GM18858 (cell line): ENCODE measurements at regions not wholly inside any gene's neighbourhood (a gene's known extent, or its start where the extent isn't known, plus 50 kb on each side); places are given as distances from the start of the nearest gene placed in this dataset.
"Not testable (repeated sequence)": the region's sequence is repeated elsewhere in the genome, so short reads cannot be mapped to it uniquely, and the experiment has no call there.

Source experiments
- ATAC-seq: cut with Tn5 transposase; IDR thresholded peaks from one replicate; pipeline ENCODE4 v1.9.1; 2021; ENCODE audit not compliant: unreplicated experiment

DNA sequence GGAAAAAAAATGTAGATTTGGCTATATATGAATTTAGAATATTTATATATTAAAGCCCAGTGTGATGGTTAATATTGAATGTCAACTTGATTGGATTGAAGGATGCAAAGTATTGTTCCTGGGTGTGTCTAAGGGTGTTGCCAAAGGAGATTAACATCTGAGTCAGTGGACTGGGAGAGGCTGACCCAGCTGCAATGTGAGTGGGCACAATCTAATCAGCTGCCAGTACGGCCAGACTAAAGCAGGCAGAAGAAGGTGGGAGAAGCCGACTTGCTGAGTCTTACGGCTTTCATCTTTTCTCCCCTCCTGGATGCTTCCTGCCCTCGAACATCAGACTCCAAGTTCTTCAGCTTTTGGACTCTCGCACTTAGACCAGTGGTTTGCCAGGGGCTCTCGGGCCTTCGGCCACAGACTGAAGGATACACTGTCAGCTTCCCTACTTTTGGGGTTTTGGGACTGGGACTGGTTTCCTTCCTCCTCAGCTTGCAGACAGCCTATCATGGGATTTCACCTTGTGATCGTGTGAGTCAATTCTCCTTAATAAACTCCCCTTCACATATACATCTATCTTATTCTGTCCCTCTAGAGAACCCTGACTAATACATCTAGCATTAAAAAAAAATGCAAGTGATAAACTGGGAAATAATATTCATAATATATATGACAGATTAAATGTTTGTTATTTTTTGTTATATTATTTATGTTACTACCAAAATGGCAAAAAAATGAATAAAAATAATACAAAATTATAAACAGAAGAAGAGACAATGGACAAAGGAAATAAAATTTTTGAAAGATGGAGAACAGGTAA lies 122.4 kb downstream of the DLEU7 start:
- no peak for ATAC-seq

DNA sequence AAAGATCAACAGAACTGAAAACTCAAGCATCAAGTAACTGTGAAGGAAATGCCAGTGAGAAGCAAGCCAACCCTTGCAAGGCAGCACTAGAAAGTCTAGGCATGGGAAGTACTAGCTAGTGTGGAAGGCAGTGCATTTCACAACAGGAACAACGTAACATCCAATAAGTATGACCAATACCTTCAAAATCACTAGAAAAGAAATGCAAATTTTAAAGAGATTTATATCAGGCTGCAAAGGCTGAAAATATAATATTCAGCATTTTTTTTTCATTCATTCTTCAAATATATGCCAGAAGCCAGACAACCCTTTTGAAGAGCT lies 121.9 kb downstream of the DLEU7 start:
- no peak for ATAC-seq

DNA sequence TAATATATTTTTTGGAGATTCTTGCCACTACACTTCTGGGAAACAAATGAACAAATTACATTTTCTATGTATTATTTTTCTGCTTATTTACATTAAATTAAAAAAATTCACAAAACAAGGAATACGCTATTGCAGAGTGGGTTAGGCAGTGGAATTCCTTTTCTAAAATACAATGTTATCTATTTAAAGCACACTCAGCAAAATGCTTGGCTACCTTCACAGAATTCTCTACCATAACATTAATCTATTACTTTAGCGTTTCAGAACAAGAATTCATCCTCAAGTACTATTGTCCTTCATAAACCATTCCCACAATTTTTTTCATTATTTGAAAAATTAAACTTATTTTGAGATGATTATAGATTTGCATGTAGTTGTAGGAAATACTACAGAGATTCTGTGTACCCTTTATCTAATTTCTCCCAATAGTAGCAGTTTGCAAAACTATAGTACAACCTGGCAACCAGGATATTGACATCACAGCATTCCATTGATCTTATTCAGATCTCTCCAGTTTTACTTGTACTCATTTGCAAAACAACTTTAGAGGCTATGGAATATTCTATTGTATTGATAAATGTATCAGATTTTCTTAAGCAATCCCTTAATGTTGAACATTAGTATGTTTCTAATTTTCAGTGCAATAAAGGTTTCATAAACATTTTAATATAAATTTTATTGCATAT lies 120.9 kb downstream of the DLEU7 start:
- ATAC-seq, result no peak

DNA sequence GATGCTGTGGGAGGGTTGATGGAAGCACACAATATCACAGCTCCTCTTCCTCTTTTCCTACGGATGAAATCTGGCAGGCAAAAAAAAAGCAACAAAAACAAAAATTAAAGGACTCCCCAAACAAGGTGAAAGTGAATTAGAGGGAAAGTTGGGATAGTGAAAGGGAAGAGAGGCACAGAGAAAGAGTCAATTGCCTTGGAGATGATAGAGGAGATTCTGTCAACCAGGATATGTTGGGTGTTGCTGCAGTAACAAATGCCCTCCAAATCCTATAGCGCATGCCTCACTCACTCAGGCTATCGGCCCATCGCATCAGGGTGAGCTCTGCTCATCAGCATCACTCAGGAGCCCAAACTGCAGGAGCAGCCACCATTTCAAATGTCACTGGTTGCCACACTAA lies 119.1 kb downstream of the DLEU7 start:
- no peak for ATAC-seq

DNA sequence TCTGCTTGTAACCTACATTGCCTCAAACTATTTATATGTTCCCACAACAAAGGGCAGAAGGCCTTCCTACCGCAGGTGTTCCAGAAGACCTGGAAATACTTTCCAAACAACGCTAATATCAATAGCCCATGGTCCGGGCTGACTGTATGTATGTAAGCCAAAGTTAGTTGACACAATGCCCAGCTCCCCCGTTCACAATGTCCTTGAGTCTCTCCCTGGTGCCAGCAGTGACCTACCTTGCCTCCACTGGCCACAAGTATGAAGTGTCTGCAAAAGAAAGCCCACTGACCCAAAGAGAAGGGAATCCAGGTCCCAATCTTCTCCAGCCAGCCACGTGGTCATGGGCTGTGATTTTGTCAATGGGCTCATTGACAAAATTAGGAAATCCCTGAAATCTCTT lies 118.6 kb downstream of the DLEU7 start:
- no peak for ATAC-seq

DNA sequence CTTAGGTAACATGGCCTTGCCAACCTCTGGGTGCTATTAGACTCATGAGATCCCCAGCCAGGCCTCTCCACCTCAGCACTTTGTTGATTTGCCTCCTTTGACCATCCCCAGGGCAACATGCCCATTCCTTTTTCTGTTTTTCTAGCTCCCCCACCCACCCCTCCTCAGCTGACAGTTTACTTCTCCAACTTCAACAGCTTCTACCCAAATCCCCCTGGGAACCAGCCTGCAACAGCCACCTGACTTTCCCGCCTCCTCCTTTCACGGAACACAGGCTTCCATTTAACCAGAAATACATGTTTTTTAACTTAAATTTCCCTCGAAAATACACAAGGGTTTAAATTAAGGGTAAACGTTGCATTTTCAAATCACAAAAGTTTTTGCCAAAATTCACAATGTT lies 117.3 kb downstream of the DLEU7 start:
- no peak for ATAC-seq

DNA sequence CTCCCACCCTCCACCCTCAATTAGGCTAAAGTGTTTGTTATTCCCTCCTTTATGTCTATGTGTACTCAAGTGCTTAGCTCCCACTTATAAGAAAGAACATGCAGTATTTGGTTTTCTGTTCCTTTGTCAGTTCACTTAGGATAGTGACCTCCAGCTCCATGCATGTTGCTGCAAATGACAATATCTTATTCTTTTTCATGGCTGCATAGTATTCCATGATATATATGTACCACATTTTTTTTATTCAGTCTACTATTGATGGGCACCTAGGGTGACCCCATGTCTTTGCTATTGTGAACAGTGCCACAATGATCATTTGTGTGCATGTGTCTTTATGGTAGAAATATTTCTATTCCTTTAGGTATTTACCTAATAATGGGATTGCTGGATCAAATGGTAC lies 114.3 kb downstream of the DLEU7 start:
- ATAC-seq, result no peak

DNA sequence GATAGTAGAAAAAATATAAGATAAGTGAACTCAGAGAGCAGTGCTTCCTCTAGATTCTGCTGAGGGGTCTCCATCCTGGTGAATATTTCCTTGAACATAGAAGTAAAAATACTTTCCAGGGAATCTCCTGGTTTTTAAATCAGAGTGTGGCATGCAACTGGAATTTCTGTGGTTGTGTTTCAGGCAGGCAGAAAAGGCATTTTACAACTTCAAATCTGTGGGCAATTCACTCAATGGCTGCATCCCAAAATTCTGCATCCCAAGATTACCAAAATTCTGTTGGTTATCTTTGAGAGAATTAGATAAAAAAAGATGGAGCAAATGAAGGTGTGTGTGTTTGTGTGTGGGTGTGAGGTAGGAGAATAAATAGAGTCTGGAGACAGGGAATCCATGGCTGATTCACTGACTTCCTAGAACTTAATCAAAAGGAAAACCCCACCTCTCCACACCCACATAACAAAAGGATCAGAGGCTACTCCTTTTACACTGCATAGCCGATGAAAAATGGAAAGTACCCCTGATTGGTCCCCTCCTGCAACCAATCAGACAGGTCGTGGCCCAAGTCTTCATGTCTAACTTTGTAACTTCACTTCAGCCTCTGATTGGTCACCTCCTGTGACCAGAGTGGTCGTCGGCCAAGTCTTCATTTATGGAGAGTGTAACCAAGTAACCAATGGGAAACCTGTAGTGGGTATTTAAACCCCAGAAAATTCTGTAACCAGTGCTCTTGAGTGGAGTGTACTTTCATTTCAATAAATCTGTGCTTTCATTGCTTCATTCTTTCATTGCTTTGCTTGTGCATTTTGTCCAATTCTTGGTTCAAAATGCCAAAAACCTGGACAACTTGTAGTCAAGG lies 112.8 kb downstream of the DLEU7 start:
- ATAC-seq, result no peak

DNA sequence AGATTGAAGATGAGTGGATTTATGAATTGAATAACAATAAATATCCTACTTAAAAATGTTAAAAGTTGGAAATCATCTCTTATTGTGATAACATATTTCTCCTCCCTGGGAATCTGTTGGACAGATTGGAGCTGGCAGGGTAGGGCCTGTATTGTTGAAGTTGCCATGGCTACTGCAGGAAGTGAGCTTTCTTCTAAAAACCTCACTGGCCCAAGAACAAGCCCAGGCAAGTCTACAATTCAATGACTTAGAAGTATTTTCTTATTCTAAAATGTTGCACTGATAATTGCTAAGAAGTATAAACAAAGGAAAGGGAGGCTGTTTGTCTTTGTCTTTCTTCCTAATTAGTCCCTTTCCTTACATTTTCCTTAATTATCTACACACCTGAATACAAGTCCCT lies 112.1 kb downstream of the DLEU7 start:
- no peak for ATAC-seq

DNA sequence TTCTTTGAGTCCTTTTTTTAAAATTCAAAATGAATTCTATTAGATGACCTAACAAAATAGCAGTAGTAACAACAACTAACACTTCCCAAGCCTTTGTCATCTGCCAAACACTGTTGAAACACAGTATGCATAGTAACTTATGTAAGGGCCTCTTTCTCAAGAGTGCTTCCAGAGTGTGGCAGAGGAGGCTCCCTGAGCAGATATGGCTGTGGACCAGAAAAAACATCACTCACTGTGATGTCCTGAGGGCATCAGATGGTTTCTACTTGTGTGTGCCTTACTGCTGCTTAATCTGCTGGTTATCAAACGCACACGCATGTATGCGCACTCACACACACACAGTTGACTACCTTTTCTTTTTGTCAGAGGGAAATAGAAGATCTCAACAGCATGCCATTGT lies 110.8 kb downstream of the DLEU7 start:
- ATAC-seq, result no peak

DNA sequence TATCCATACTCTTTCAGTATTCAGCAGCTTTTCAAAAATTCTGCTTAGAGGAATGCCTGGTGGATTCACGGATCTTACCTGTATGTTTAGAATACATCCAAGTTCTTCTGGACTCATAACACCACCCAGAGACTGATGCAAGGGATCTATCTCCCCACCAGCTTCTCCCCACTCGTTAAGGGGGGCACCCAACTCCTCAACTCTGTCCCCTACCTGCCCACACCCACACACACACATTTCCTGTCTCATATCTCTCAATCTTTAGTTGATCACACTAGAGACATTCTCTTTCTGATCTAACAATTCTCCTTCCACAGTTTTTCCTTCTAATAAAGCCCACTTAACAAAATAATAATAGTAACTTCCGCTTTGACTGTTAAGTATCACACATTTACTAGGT lies 110.1 kb downstream of the DLEU7 start:
- ATAC-seq, result no peak

DNA sequence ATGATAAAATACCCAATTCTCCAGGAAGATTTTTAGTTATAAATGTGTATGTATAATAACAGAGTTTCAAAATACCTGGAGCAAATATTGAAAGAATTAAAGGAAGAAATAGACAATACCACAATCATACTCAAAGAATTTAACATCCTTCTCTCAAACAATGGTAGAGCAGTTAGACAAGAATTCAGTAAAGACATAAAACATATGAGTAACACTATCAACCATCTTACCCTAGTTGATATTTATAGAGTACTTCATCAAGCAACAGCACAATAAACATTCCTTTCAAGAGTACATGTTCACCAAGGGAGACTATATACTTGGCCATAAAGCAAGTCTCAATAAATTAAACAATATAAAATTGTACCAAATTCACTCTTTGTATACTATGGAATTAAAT lies 108.4 kb downstream of the DLEU7 start:
- no peak for ATAC-seq

DNA sequence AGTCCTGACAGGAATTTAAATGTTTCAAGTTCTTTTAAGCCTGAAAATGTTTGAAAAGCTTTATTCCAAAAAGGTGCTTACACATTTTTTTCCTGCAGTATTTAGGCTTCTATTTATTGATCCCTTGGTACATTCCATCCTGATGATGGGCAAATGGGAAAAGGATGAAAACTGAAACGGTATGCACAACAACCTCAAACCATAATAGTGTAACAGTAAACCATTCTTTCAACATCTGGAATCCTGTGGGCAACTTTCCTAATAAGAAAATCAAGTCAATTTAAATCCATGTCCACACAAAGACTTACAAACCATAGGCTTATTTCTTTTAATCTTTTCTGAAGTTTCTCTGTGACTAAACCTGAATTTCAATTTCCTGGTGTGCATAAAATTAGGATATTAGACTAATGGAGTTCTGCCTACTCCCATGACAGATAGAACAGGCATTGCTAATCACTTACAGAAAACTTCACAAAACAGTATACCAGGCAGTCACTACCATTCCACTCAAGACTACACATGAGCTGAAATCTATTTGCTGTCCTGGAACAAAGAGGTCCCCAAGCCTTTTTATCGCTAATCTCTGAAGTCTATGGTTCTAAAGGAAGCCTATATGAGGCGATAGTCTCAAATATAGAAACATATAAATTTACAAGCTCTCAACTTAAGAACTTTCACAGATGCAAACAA lies 103.3 kb downstream of the DLEU7 start:
- no peak for ATAC-seq

DNA sequence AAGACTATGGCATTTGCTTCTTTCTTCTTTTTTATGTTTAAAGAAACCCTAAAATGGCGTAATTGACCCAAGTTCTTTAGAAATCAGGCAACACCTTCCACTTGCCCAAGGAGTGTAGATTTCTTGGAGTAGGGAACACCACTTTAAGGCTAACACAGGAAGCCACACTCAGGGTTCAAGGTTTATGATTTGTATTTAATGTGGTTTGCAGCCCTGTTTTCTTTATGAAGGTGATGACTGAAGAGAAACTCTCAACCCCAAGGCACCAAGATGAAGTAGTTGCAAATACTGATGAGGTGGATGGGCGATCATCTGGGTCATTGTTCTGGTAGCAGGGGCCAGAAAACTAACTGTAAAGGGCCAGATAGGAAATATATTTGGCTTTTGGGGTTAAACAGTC lies 101.1 kb downstream of the DLEU7 start:
- ATAC-seq, result no peak

DNA sequence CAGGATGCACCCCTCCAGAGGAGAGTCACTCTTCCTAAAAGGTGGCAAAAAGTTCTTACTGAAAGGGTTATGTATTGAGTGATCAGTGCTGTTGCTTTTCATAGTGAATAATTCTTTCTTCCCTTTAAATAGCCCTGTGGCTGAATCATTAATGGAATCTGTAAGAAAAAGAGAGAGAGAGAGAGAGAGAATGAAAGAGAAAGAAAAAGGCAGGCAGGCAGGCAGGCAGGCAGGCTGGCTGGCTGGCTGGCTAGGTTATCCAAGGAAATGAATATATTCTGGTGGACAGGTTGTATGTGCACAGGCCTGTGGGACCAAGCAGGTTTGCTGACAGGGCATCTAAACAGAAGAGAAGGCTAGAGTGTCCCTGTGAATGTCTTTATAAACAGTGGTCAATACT lies 100.5 kb downstream of the DLEU7 start:
- no peak for ATAC-seq

DNA sequence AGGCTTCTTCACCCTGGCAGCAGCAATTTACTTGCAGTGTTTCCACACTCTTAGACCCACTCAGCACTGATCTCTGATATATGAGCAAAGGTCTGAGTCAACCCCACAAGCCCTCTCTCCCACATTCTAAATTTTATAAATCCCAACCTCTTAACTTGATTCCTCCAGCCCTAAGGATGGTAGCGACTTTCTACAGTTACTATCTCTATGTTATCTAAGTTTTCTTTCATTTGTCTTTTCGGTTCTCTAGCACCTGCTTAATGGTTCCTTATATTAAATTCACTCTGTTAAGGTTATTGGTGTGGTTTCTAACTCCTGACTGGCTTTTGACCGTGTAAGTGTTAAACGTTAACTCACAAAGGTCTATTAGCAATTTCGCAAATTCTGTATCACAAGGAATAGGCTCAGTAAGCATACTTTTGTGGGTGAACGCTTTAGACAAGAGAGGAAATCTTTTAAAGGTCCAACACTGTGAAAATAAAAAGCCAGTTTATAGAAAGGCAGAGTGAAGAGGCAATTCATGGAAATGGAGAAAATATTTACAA lies 99.3 kb downstream of the DLEU7 start:
- no peak for ATAC-seq

DNA sequence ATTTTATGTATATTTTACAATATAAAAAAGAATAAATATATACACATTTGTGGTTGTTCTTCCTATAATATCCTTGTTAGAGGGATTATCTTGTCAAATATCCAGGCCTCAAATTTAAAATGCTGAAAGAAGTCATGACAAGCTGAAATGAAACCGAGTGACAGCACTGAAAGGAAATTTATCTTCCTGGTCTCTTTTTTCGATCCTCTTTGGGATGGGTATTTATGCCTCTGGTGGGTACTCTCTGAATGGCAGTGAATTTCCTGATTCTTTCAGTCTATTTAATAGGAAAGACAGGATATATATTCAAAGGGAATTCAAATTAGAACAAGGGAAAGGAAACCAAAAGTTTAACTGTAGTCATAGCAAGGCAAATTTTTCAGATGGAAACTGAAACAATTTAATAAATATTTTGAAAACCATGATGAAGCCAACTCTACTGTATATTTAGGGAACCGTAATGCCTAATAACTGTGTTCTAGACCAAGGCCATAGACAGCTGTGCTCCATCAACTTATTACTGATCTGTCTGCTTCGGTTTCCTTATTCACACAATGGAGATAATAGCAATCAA lies 97.9 kb downstream of the DLEU7 start:
- ATAC-seq, result no peak

DNA sequence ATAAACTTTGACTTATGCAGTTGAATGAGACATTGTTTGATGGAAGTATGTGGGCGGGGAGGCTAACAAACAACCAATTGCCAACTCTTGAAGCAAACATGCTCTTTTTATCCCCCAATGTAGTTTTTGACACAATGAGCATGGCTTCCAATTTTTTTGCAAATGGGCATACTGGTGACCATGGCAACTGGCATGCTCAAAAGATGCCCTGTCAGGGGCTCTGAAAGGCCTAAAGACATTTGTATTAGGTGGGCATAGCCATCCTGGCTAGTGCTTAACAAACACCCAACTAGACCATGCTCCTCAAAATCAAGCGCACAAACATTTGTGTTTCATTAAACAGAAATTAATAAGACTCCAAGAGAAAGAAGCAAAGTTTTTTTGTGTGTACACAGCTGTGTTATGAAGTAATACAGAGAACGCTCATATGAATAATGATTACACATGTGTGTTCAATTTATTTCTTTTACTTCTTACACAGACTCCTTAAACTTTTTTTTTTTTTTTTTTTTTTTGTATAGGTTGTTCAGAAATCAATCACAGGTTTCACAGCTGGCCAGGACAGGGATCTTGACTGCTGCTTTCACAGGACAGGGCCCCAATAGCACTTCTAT lies 95.6 kb downstream of the DLEU7 start:
- ATAC-seq, result no peak

DNA sequence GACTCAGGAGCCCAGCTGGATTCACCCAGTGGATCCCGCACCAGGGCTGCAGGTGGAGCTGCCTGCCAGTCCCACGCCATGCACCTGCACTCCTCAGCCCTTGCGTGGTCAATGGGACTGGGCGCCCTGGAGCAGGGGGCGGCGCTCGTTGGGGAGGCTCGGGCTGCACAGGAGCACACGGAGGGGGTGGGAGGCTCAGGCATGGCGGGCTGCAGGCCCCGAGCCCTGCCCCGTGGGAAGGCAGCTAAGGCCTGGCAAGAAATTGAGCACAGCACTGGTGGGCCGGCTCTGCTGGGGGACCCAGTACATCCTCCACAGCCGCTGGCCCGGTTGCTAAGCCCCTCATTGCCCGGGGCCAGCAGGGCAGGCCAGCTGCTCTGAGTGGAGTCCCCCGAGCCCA lies 90.3 kb downstream of the DLEU7 start:
- ATAC-seq, result not testable (repeated sequence)
